Renal pelvis (tissue), 1 donor: ENCODE measurements at regions not wholly inside any gene's neighbourhood (a gene's known extent, or its start where the extent isn't known, plus 50 kb on each side); places are given as distances from the start of the nearest gene placed in this dataset.
"Not testable (repeated sequence)": the region's sequence is repeated elsewhere in the genome, so short reads cannot be mapped to it uniquely, and the experiment has no call there.

Experiments used
- DNase-seq: peaks from one replicate; pipeline ENCODE4 v3.0.0-alpha.2; 2013

- DNase-seq = no peak
Measured at GRCh38 chr20:48530957-48531356, 296.8 kb downstream of the PREX1 start.

GRCh38 chr20:48528346-48528745, 299.5 kb downstream of the PREX1 start:
- DNase-seq = no peak

- DNase-seq = no peak
Measured at GRCh38 chr20:48527771-48528170, 300.0 kb downstream of the PREX1 start.

GRCh38 chr20:48526936-48527335, 300.9 kb downstream of the PREX1 start:
- no peak for DNase-seq

- no peak for DNase-seq
Measured at GRCh38 chr20:48525400-48525799, 302.4 kb downstream of the PREX1 start.

- DNase-seq = no peak
Measured at GRCh38 chr20:48524582-48524981, 303.2 kb downstream of the PREX1 start.

- DNase-seq = peak; percentile 91
Measured at GRCh38 chr20:48523191-48523995, 304.4 kb downstream of the PREX1 start.

GRCh38 chr20:48521121-48521520, 306.7 kb downstream of the PREX1 start:
- no peak for DNase-seq

GRCh38 chr20:48516196-48516595, 311.6 kb downstream of the PREX1 start:
- peak; percentile 45 for DNase-seq

- DNase-seq = not testable (repeated sequence)
Measured at GRCh38 chr20:48514577-48514976, 313.2 kb downstream of the PREX1 start.

- DNase-seq = not testable (repeated sequence)
Measured at GRCh38 chr20:48512539-48512938, 315.3 kb downstream of the PREX1 start.

GRCh38 chr20:48505066-48505465, 322.7 kb downstream of the PREX1 start:
- DNase-seq = not testable (repeated sequence)

GRCh38 chr20:48503166-48503815, 324.5 kb downstream of the PREX1 start:
- DNase-seq = no peak

GRCh38 chr20:48502758-48503157, 325.0 kb downstream of the PREX1 start:
- no peak for DNase-seq

GRCh38 chr20:48502016-48502415, 325.8 kb downstream of the PREX1 start:
- DNase-seq = no peak

GRCh38 chr20:48500900-48501299, 326.9 kb downstream of the PREX1 start:
- not testable (repeated sequence) for DNase-seq

GRCh38 chr20:48498939-48499338, 328.9 kb downstream of the PREX1 start:
- not testable (repeated sequence) for DNase-seq

GRCh38 chr20:48498125-48498524, 329.7 kb downstream of the PREX1 start:
- DNase-seq = not testable (repeated sequence)

- no peak for DNase-seq
Measured at GRCh38 chr20:48493966-48494365, 333.8 kb downstream of the PREX1 start.

GRCh38 chr20:48493331-48493730, 334.5 kb downstream of the PREX1 start:
- not testable (repeated sequence) for DNase-seq

GRCh38 chr20:48492715-48493070, 335.1 kb downstream of the PREX1 start:
- DNase-seq = no peak

- DNase-seq = no peak
Measured at GRCh38 chr20:48492015-48492714, 335.6 kb downstream of the PREX1 start.
